ENCODE measurements at regions not wholly inside any gene's neighbourhood (a gene's known extent, or its start where the extent isn't known, plus 50 kb on each side); places are given as distances from the start of the nearest gene placed in this dataset.

DNA sequence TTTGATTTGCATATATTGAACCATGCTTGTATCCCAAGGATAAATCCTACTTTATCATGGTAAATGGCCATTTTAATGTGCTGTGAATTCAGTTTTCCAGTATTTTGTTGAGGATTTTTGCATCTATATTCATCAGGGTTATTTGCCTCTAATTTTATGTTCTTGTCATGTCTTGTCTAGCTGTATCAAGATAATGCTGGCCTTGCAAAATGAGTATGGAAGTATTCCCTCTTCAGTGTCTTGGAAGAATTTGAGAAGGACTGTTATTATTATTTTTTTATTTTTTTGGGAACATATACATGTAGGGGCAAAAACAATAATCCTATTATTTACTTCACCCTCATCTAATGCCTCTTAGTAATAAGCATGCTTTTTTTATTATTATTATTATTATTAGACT lies 398.0 kb upstream of the KCNH7 start:
- TF ChIP-seq POLR2A (IDR thresholded peaks at IDR 0.05) (no peak), CTCF (IDR thresholded peaks at IDR 0.05 in 4 of 5, conservative IDR thresholded peaks at IDR 0.05 in 1 of 5) (no peak)
